Natural killer cell (primary cell): ENCODE measurements at regions not wholly inside any gene's neighbourhood (a gene's known extent, or its start where the extent isn't known, plus 50 kb on each side); places are given as distances from the start of the nearest gene placed in this dataset.

Source experiments
- ATAC-seq, 3 donors: fragments of 150-1000 bp in 2 of 3; fragments of 200-7000 bp in 1 of 3; cut with Tn5 transposase; 1 replicate in 1 of 3; 2 replicates in 2 of 3; pipeline ENCODE4 v1.10.0; 2021; ENCODE audit warnings: mild to moderate bottlenecking in 2 of 3, moderate library complexity in 2 of 3
- DNase-seq, 2 donors: peaks; one replicate each; pipeline versions ENCODE4 v3.0.0 to v3.0.0-alpha.2; 2013 to 2021; ENCODE audit warnings: mixed read lengths in 1 of 2
- H3K27ac ChIP-seq: one replicate; pipeline ENCODE4 v1.5.1; 2013; ENCODE audit warnings: mild to moderate bottlenecking, low read length
- H3K27me3 ChIP-seq: one replicate; pipeline ENCODE4 v1.6.1; 2013; ENCODE audit warnings: low read length; ENCODE audit not compliant: control insufficient read depth, insufficient read depth
- H3K36me3 ChIP-seq: one replicate; pipeline ENCODE4 v1.6.1; 2013; ENCODE audit warnings: low read length; ENCODE audit not compliant: control insufficient read depth, insufficient read depth
- H3K4me1 ChIP-seq: one replicate; pipeline ENCODE4 v1.6.1; 2013; ENCODE audit warnings: low read length; ENCODE audit not compliant: control insufficient read depth, insufficient read depth
- H3K4me3 ChIP-seq: one replicate; pipeline ENCODE4 v1.5.1; 2013; ENCODE audit warnings: low read length
- H3K9me3 ChIP-seq: one replicate; pipeline ENCODE4 v1.6.1; 2013; ENCODE audit warnings: low read length; ENCODE audit not compliant: control insufficient read depth, insufficient read depth
- H3K27ac Mint-ChIP-seq, 2 donors: one replicate each; pipeline ENCODE4 v1.8.0; 2022; ENCODE audit warnings: mild to moderate bottlenecking in 2 of 2, mixed read lengths in 2 of 2, moderate library complexity in 1 of 2
- H3K27me3 Mint-ChIP-seq, 2 donors: one replicate each; pipeline ENCODE4 v1.8.0; 2022; ENCODE audit warnings: low read depth in 2 of 2, mixed read lengths in 2 of 2
- H3K36me3 Mint-ChIP-seq: one replicate; pipeline ENCODE4 v1.8.0; 2022; ENCODE audit warnings: mixed read lengths
- H3K4me1 Mint-ChIP-seq, 2 donors: one replicate each; pipeline ENCODE4 v1.8.0; 2022; ENCODE audit warnings: mixed read lengths in 2 of 2
- H3K4me3 Mint-ChIP-seq: one replicate; pipeline ENCODE4 v1.8.0; 2022; ENCODE audit warnings: mild to moderate bottlenecking, moderate library complexity, mixed read lengths
- H3K9me3 Mint-ChIP-seq, 2 donors: one replicate each; pipeline ENCODE4 v1.8.0; 2022; ENCODE audit warnings: mixed read lengths in 2 of 2
- WGBS: methylation state at CpG from one replicate; pipeline ENCODE4 v1.1.7; 2013; ENCODE audit warnings: missing lambda C conversion rate; ENCODE audit not compliant: insufficient coverage; 5-methylcytosine and 5-hydroxymethylcytosine counted together
- intact Hi-C: fragments of 100-400 bp; cut with micrococcal nuclease; formaldehyde crosslinking; loops from one replicate; pipeline ENCODE4 v1.14.2; 2022
- TF ChIP-seq, protein P1 (sequence below): fragments of 200-600 bp; IDR thresholded peaks from one replicate; pipeline ENCODE4 v1.8.0; 2022; ENCODE audit warnings: antibody characterized with exemption

DNA sequence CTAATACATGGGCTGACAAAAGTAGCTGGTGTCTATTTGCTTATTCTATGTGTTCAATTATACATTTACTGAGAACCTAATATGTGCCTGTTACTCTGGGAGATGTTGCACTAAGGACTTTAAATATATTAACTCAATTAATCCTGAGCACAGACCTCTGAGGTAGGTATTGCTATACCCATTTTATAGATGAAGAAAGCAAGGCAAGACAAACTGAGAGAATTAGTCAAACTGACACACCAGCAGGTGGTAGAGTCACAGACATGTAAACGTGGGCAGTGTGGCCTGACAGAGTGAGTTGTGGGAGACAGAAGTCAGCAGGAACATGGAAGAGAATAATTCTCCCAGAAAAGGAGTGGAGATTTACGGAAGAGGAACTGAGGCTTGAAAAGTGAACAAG lies 428.9 kb downstream of the LPIN1 start:
- ATAC-seq, result no peak
- H3K36me3 ChIP-seq, result no peaks in the 10 kb centered on the region
- Mint-ChIP-seq H3K4me1 (peaks cover 27 to 39% of the 10 kb centered on the region in 2 donors), H3K27me3 (peaks cover 1 to 12% of the 10 kb centered on the region in 2 donors), H3K36me3 (no peaks in the 10 kb centered on the region), H3K4me3 (no peak overlapping the region), H3K9me3 (no peaks in the 10 kb centered on the region), H3K27ac (no peak overlapping the region)
- TF ChIP-seq, protein P1, sequence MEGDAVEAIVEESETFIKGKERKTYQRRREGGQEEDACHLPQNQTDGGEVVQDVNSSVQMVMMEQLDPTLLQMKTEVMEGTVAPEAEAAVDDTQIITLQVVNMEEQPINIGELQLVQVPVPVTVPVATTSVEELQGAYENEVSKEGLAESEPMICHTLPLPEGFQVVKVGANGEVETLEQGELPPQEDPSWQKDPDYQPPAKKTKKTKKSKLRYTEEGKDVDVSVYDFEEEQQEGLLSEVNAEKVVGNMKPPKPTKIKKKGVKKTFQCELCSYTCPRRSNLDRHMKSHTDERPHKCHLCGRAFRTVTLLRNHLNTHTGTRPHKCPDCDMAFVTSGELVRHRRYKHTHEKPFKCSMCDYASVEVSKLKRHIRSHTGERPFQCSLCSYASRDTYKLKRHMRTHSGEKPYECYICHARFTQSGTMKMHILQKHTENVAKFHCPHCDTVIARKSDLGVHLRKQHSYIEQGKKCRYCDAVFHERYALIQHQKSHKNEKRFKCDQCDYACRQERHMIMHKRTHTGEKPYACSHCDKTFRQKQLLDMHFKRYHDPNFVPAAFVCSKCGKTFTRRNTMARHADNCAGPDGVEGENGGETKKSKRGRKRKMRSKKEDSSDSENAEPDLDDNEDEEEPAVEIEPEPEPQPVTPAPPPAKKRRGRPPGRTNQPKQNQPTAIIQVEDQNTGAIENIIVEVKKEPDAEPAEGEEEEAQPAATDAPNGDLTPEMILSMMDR, result no peak
- intact Hi-C loops, result loop anchor here (5.0 kb wide), 2 partner anchors 113 to 542 kb away; partner anchors contain the start of gene TRIB2
- no peak for DNase-seq
- H3K4me3 ChIP-seq, result no peak overlapping the region
- 89% methylated on average over 2 of the region's 2 CpGs for WGBS
- no peak overlapping the region for H3K27ac ChIP-seq
- peaks cover 23% of the 10 kb centered on the region for H3K4me1 ChIP-seq
- H3K9me3 ChIP-seq, result no peaks in the 10 kb centered on the region
- H3K27me3 ChIP-seq, result no peaks in the 10 kb centered on the region

DNA sequence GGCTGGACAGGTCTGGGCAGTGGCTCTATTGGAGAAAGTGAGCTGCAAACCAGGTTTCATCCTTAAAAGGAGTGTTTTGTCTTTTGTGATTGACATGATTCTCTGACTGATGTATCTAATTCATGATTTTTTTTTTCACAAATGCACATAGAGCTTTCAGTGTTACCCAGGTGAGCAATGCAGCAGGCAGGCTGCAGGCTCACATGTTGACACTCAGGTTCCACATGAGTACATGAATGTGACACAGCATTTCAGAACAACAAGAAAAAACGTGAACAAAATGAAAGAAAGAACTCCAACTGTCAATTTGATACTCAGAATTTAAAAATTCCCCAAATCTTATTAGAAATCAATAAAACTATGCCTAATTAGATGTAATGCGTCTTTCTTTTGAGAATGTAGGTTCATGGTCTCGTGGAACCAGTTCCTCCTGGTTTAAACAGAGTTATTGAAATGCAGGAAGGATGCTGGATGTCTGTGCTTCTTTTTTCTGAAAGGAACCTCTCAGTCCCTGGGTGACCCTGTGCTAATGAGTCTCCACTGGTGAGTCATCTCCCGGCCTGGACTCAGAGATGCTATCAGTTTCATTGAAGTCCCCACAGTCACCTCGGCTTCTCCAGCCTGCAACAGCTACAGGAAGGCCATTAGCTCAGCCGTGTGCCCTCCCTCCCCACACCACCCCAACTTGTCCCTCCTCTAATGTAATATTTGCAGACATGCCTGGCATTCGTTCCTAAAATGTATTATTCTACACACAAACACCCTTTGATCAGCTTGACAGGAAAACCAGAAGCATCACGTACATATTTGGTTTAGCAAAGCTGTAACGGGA lies 430.4 kb downstream of the LPIN1 start:
- TF ChIP-seq, protein P1, result no peak
- Histone ChIP-seq H3K9me3 (no peaks in the 10 kb centered on the region), H3K4me1 (peaks cover 20% of the 10 kb centered on the region), H3K4me3 (no peak overlapping the region), H3K27me3 (no peaks in the 10 kb centered on the region), H3K36me3 (no peaks in the 10 kb centered on the region), H3K27ac (no peak overlapping the region)
- Mint-ChIP-seq H3K36me3 (no peaks in the 10 kb centered on the region), H3K4me3 (peak overlapping the region; percentile 53), H3K9me3 (no peaks in the 10 kb centered on the region), H3K27ac (peak overlapping the region; percentile 68 to 69), H3K27me3 (peaks cover 8 to 21% of the 10 kb centered on the region in 2 donors), H3K4me1 (peaks cover 27 to 34% of the 10 kb centered on the region in 2 donors)
- DNase-seq (peak in 1 of 2 donors; percentile 29), ATAC-seq (peak; percentile 70 to 82 (median 78))
- WGBS, result 18% methylated on average over 9 of the region's 9 CpGs
- intact Hi-C loops, result loop anchor here (5.0 kb wide), 2 partner anchors 115 to 540 kb away; partner anchors contain the start of gene TRIB2

DNA sequence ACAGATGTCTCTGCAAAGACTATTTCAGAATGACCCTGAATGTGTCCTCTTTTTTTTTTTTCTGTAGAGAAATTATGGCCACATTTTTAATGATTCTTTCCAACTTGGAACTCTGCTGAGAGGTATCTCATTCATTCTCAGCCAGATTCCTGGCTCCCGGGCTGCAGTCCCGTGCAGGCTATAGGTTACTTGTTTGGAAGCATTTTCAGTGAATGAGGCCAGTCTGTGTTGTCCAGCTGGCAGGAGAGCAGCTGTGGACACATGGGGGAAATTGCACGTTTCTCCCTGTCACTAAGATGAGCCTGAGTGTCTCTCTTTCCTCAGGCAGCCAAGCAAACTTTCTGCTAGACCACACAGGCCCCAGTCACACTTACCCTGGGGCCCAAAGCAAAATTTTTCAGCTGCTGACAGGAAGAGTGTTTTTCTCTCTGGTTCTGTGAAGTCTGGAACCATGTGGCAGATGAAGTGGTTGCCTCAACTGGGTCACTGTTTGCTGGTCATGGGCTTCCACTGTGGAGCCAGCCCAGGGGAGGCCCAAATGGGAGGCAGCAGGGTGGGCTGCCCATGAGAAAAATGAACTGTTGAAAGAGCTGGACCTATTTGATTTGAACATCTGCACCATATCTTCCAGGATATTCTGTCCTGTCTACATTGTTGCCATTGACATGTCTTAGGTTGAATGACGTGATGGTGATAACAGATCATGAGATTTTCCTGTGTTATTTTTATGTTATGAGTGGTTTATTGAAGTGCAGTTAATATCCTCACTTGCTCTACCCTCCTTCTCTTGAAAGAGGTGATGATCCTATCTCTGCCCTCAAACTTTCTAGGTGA lies 431.2 kb downstream of the LPIN1 start:
- no peaks in the 10 kb centered on the region for H3K9me3 ChIP-seq
- H3K27ac Mint-ChIP-seq, result peak overlapping the region; percentile 43 to 69
- H3K27me3 ChIP-seq, result no peaks in the 10 kb centered on the region
- DNase-seq (peak in 1 of 2 donors; percentile 41), ATAC-seq (peak; percentile 49 to 79 (median 66))
- intact Hi-C loops, result loop anchor here (5.0 kb wide), 2 partner anchors 115 to 540 kb away; partner anchors contain the start of gene TRIB2
- 55% methylated on average over 3 of the region's 4 CpGs for WGBS
- TF ChIP-seq, protein P1, result no peak
- no peaks in the 10 kb centered on the region for H3K36me3 Mint-ChIP-seq
- no peaks in the 10 kb centered on the region for H3K36me3 ChIP-seq
- no peaks in the 10 kb centered on the region for H3K9me3 Mint-ChIP-seq
- H3K4me1 ChIP-seq, result peaks cover 20% of the 10 kb centered on the region
- peak overlapping the region; percentile 14 for H3K27ac ChIP-seq
- H3K4me3 ChIP-seq, result no peak overlapping the region
- peaks cover 8 to 20% of the 10 kb centered on the region in 2 donors for H3K27me3 Mint-ChIP-seq
- H3K4me1 Mint-ChIP-seq, result peaks cover 27 to 34% of the 10 kb centered on the region in 2 donors
- H3K4me3 Mint-ChIP-seq, result peak overlapping the region; percentile 53
